GM19025 (cell line): ENCODE measurements at regions not wholly inside any gene's neighbourhood (a gene's known extent, or its start where the extent isn't known, plus 50 kb on each side); places are given as distances from the start of the nearest gene placed in this dataset.

ENCODE experiments used
- ATAC-seq: cut with Tn5 transposase; IDR thresholded peaks from one replicate; pipeline ENCODE4 v1.9.1; 2021; ENCODE audit warnings: mild to moderate bottlenecking, low read depth, moderate library complexity; ENCODE audit not compliant: unreplicated experiment

GRCh38 chr12:25744313-25744712 lies 191.2 kb upstream of the LMNTD1 start:
- ATAC-seq, result no peak

GRCh38 chr12:25745281-25745680 lies 192.2 kb upstream of the LMNTD1 start:
- no peak for ATAC-seq

GRCh38 chr12:25746131-25746530 lies 193.0 kb upstream of the LMNTD1 start:
- ATAC-seq, result no peak

- ATAC-seq, result no peak
Observed at GRCh38 chr12:25752710-25753309, 199.7 kb upstream of the LMNTD1 start.

GRCh38 chr12:25755136-25755970 lies 202.3 kb upstream of the LMNTD1 start:
- ATAC-seq, result no peak

- ATAC-seq, result no peak
Observed at GRCh38 chr12:25755971-25756260, 202.6 kb upstream of the RASSF8 start.

GRCh38 chr12:25757037-25757665 lies 201.3 kb upstream of the RASSF8 start:
- ATAC-seq, result no peak

GRCh38 chr12:25759752-25760151 lies 198.7 kb upstream of the RASSF8 start:
- no peak for ATAC-seq

GRCh38 chr12:25761356-25761755 lies 197.1 kb upstream of the RASSF8 start:
- no peak for ATAC-seq

- ATAC-seq, result no peak
Observed at GRCh38 chr12:25764409-25764808, 194.1 kb upstream of the RASSF8 start.

- no peak for ATAC-seq
Observed at GRCh38 chr12:25764892-25765291, 193.6 kb upstream of the RASSF8 start.

GRCh38 chr12:25767606-25768005 lies 190.9 kb upstream of the RASSF8 start:
- no peak for ATAC-seq

- no peak for ATAC-seq
Observed at GRCh38 chr12:25768151-25768550, 190.3 kb upstream of the RASSF8 start.

GRCh38 chr12:25769082-25769945 lies 189.2 kb upstream of the RASSF8 start:
- ATAC-seq, result no peak

- ATAC-seq, result no peak
Observed at GRCh38 chr12:25771041-25771440, 187.4 kb upstream of the RASSF8 start.

- no peak for ATAC-seq
Observed at GRCh38 chr12:25771476-25771875, 187.0 kb upstream of the RASSF8 start.

- ATAC-seq, result no peak
Observed at GRCh38 chr12:25775968-25776367, 182.5 kb upstream of the RASSF8 start.

GRCh38 chr12:25780771-25781170 lies 177.7 kb upstream of the RASSF8 start:
- ATAC-seq, result no peak

- ATAC-seq, result no peak
Observed at GRCh38 chr12:25781232-25781631, 177.2 kb upstream of the RASSF8 start.

GRCh38 chr12:25783566-25783965 lies 174.9 kb upstream of the RASSF8 start:
- no peak for ATAC-seq

- no peak for ATAC-seq
Observed at GRCh38 chr12:25784669-25785068, 173.8 kb upstream of the RASSF8 start.
